Peyer's patch (tissue), 4 donors: ENCODE measurements at regions not wholly inside any gene's neighbourhood (a gene's known extent, or its start where the extent isn't known, plus 50 kb on each side); places are given as distances from the start of the nearest gene placed in this dataset.

Experiments
- DNase-seq, 3 donors: peaks; one replicate each; pipeline ENCODE4 v3.0.0-alpha.2; 2017 to 2019
- H3K27ac ChIP-seq, 4 donors: fragments of 200-600 bp; sonication (generic); one replicate each; pipeline ENCODE4 v1.5.1; 2016 to 2019
- H3K27me3 ChIP-seq, 2 donors: fragments of 200-600 bp; sonication (generic); one replicate each; pipeline ENCODE4 v1.5.1; 2019
- H3K36me3 ChIP-seq, 3 donors: fragments of 200-600 bp; sonication (generic); one replicate each; pipeline ENCODE4 v1.5.1; 2016 to 2019
- H3K4me1 ChIP-seq, 4 donors: fragments of 200-600 bp; sonication (generic); one replicate each; pipeline ENCODE4 v1.5.1; 2016 to 2019
- H3K4me3 ChIP-seq, 4 donors: fragments of 200-600 bp; sonication (generic); 1 replicate in 3 of 4; 2 replicates in 1 of 4; pipeline ENCODE4 v1.5.1; 2016 to 2019; ENCODE audit warnings: mild to moderate bottlenecking in 1 of 4
- H3K9me3 ChIP-seq, 4 donors: fragments of 200-600 bp; sonication (generic); one replicate each; pipeline ENCODE4 v1.5.1; 2016 to 2019; ENCODE audit warnings: mild to moderate bottlenecking in 1 of 4
- CTCF ChIP-seq, 6 experiments: fragments of 450-650 bp in 4 of 6; fragments of 200-600 bp in 2 of 6; sonication (generic) in 1 of 6; IDR thresholded peaks; one replicate each; pipeline ENCODE4 v1.5.1; 2017 to 2019; ENCODE audit warnings: antibody characterized with exemption in 6 of 6, mild to moderate bottlenecking in 3 of 6, moderate library complexity in 1 of 6
- POLR2A ChIP-seq, 2 donors: fragments of 450-650 bp; IDR thresholded peaks; one replicate each; pipeline ENCODE4 v1.5.1; 2017; ENCODE audit warnings: antibody characterized with exemption in 2 of 2, mild to moderate bottlenecking in 2 of 2, moderate library complexity in 2 of 2

- H3K27me3 ChIP-seq: no peaks in the 10 kb centered on the region
- DNase-seq: no peak
- no peaks in the 10 kb centered on the region for H3K36me3 ChIP-seq
Measured at GRCh38 chr4:133483600-133484246, 334.6 kb downstream of the PCDH10 start.

GRCh38 chr4:133476063-133476462 is 327.0 kb downstream of the PCDH10 start:
- Histone ChIP-seq H3K27ac (no peak overlapping the region), H3K36me3 (no peaks in the 10 kb centered on the region), H3K4me1 (no peaks in the 10 kb centered on the region), H3K27me3 (no peaks in the 10 kb centered on the region), H3K9me3 (no peaks in the 10 kb centered on the region), H3K4me3 (no peak overlapping the region)
- DNase-seq: no peak
- TF ChIP-seq POLR2A (IDR thresholded peaks at IDR 0.05) (no peak), CTCF (IDR thresholded peaks at IDR 0.05) (no peak)

More at GRCh38 chr4:133483600-133484246, 334.6 kb downstream of the PCDH10 start:
- no peaks in the 10 kb centered on the region for H3K4me1 ChIP-seq
- no peak overlapping the region for H3K27ac ChIP-seq
- TF ChIP-seq POLR2A (IDR thresholded peaks at IDR 0.05) (no peak), CTCF (IDR thresholded peaks at IDR 0.05) (peak in 1 of 6 experiments; percentile 2)
- H3K9me3 ChIP-seq: no peaks in the 10 kb centered on the region
- no peak overlapping the region for H3K4me3 ChIP-seq

- Histone ChIP-seq H3K9me3 (no peaks in the 10 kb centered on the region), H3K27ac (no peak overlapping the region), H3K27me3 (no peaks in the 10 kb centered on the region), H3K4me3 (no peak overlapping the region), H3K4me1 (no peaks in the 10 kb centered on the region), H3K36me3 (no peaks in the 10 kb centered on the region)
- TF ChIP-seq POLR2A (IDR thresholded peaks at IDR 0.05) (no peak), CTCF (IDR thresholded peaks at IDR 0.05) (no peak)
- DNase-seq: no peak
Measured at GRCh38 chr4:133474501-133474900, 325.4 kb downstream of the PCDH10 start.

GRCh38 chr4:133472244-133472643 is 323.1 kb downstream of the PCDH10 start:
- H3K9me3 ChIP-seq: no peaks in the 10 kb centered on the region
- TF ChIP-seq POLR2A (IDR thresholded peaks at IDR 0.05): no peak
- TF ChIP-seq CTCF (IDR thresholded peaks at IDR 0.05): no peak

GRCh38 chr4:133467290-133467947 is 318.3 kb downstream of the PCDH10 start:
- no peak for DNase-seq
- H3K4me3 ChIP-seq: no peak overlapping the region
- H3K27me3 ChIP-seq: no peaks in the 10 kb centered on the region
- no peaks in the 10 kb centered on the region for H3K9me3 ChIP-seq
- H3K27ac ChIP-seq: no peak overlapping the region
- H3K4me1 ChIP-seq: no peaks in the 10 kb centered on the region
- no peaks in the 10 kb centered on the region for H3K36me3 ChIP-seq
- TF ChIP-seq POLR2A (IDR thresholded peaks at IDR 0.05) (no peak), CTCF (IDR thresholded peaks at IDR 0.05) (no peak)

More at GRCh38 chr4:133472244-133472643, 323.1 kb downstream of the PCDH10 start:
- no peaks in the 10 kb centered on the region for H3K36me3 ChIP-seq
- no peak for DNase-seq
- H3K4me1 ChIP-seq: no peaks in the 10 kb centered on the region
- H3K27me3 ChIP-seq: no peaks in the 10 kb centered on the region
- H3K4me3 ChIP-seq: no peak overlapping the region
- no peak overlapping the region for H3K27ac ChIP-seq
